ENCODE measurements at regions not wholly inside any gene's neighbourhood (a gene's known extent, or its start where the extent isn't known, plus 50 kb on each side); places are given as distances from the start of the nearest gene placed in this dataset.

DNA sequence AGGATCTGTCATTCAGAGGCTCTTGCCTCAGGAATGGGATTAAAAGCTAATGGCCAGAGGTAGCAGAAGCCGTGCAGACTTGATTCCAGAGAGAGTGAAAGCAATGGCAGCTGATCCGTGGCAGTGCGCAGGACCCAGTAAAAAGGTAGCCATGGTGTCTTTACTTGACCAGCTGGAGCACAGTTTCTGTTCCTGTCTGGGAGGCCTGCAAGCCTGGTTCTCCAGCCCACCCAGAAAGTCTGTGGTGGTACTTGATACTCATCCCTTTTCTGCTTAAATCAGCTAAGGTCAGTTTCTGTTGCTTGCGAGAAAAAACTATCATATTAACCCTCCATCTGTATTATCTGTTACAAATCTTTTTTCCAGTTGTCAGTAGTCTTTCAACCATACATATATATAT, 86.7 kb downstream of the RPS6KA4 start:
- H3K27me3 Mint-ChIP-seq (ENCODE audit: insufficient read depth) = peaks cover 32% of the 10 kb centered on the region
- Histone ChIP-seq H3K36me3 (ENCODE audit: control insufficient read depth, insufficient read depth, low read length) (no peaks in the 10 kb centered on the region), H3K4me3 (ENCODE audit: low read length) (no peak overlapping the region), H3K9ac (ENCODE audit: extremely low read depth, low read length, poor library complexity, severe bottlenecking) (no peak overlapping the region), H3K27me3 (ENCODE audit: control insufficient read depth, insufficient read depth, low read length, poor library complexity, severe bottlenecking) (no peaks in the 10 kb centered on the region), H3K9me3 (ENCODE audit: control insufficient read depth, low read length) (no peaks in the 10 kb centered on the region), H3K27ac (ENCODE audit: low read depth, low read length) (no peak overlapping the region), H3K4me1 (ENCODE audit: control insufficient read depth, insufficient read depth, low read length) (no peaks in the 10 kb centered on the region)
- no peak overlapping the region for H3K27ac Mint-ChIP-seq
- WGBS, 2 experiments (ENCODE audit: insufficient coverage in 1 of 2, insufficient read length in 1 of 2) = 93 to 96% methylated on average over 3 to 4 of the region's 4 CpGs
- TF ChIP-seq, protein P1, sequence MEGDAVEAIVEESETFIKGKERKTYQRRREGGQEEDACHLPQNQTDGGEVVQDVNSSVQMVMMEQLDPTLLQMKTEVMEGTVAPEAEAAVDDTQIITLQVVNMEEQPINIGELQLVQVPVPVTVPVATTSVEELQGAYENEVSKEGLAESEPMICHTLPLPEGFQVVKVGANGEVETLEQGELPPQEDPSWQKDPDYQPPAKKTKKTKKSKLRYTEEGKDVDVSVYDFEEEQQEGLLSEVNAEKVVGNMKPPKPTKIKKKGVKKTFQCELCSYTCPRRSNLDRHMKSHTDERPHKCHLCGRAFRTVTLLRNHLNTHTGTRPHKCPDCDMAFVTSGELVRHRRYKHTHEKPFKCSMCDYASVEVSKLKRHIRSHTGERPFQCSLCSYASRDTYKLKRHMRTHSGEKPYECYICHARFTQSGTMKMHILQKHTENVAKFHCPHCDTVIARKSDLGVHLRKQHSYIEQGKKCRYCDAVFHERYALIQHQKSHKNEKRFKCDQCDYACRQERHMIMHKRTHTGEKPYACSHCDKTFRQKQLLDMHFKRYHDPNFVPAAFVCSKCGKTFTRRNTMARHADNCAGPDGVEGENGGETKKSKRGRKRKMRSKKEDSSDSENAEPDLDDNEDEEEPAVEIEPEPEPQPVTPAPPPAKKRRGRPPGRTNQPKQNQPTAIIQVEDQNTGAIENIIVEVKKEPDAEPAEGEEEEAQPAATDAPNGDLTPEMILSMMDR (conservative IDR thresholded peaks at IDR 0.05) = no peak
- no peaks in the 10 kb centered on the region for H3K9me3 Mint-ChIP-seq
- peaks cover 13% of the 10 kb centered on the region for H3K4me1 Mint-ChIP-seq
- no peak for DNase-seq
- H3K4me3 Mint-ChIP-seq = no peak overlapping the region
- no peaks in the 10 kb centered on the region for H3K36me3 Mint-ChIP-seq (ENCODE audit: low read depth)

DNA sequence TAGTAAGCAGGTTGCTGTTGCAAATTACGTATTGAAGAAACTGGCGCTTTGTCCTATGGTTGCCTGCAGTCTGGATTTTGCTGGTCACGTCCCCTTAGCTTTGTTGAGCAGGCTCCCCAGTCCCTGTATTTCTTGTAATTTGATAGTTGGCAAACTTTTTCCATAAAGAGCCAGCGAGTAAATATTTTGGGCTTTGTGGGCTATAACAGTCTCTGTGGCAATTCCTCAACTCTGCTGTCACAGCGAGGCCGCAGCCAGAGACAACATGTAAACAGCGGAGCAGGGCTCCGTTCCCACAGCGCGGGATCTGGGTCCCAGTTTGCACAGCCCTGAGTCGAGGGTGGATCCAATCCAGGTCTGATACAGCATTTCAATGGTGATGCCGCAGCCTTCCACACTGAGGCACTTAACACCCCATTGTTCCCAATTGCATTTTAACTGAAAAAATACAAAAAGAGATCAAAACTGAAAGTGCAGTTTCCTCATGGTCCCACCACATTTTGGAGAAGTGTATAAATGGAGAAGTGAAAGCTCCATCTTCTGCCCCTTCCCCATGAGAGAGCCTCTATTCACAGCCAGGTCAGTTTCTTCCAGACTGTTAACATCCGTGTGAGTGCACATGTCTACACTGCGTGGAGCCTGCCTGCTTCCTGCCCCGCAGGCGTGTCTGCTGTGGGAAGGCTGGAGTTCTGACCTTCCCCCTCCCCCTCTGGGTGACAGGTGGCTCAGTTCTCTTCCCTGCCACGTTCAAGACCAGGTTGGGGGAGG, 89.1 kb downstream of the RPS6KA4 start:
- 61 to 72% methylated on average over 8 to 17 of the region's 17 CpGs for WGBS, 2 experiments (ENCODE audit: insufficient coverage in 1 of 2, insufficient read length in 1 of 2)
- peaks cover 35% of the 10 kb centered on the region for H3K27me3 Mint-ChIP-seq (ENCODE audit: insufficient read depth)
- H3K27ac ChIP-seq (ENCODE audit: low read depth, low read length) = no peak overlapping the region
- no peaks in the 10 kb centered on the region for H3K4me1 ChIP-seq (ENCODE audit: control insufficient read depth, insufficient read depth, low read length)
- no peaks in the 10 kb centered on the region for H3K9me3 ChIP-seq (ENCODE audit: control insufficient read depth, low read length)
- peak; percentile 55 for DNase-seq
- no peaks in the 10 kb centered on the region for H3K36me3 Mint-ChIP-seq (ENCODE audit: low read depth)
- H3K9me3 Mint-ChIP-seq = no peaks in the 10 kb centered on the region
- H3K9ac ChIP-seq (ENCODE audit: extremely low read depth, low read length, poor library complexity, severe bottlenecking) = no peak overlapping the region
- no peaks in the 10 kb centered on the region for H3K27me3 ChIP-seq (ENCODE audit: control insufficient read depth, insufficient read depth, low read length, poor library complexity, severe bottlenecking)
- no peak overlapping the region for H3K4me3 ChIP-seq (ENCODE audit: low read length)
- peaks cover 13% of the 10 kb centered on the region for H3K4me1 Mint-ChIP-seq
- H3K36me3 ChIP-seq (ENCODE audit: control insufficient read depth, insufficient read depth, low read length) = no peaks in the 10 kb centered on the region
- no peak overlapping the region for H3K27ac Mint-ChIP-seq
- TF ChIP-seq, protein P1 (conservative IDR thresholded peaks at IDR 0.05) = no peak
- peak overlapping the region; percentile 48 for H3K4me3 Mint-ChIP-seq

DNA sequence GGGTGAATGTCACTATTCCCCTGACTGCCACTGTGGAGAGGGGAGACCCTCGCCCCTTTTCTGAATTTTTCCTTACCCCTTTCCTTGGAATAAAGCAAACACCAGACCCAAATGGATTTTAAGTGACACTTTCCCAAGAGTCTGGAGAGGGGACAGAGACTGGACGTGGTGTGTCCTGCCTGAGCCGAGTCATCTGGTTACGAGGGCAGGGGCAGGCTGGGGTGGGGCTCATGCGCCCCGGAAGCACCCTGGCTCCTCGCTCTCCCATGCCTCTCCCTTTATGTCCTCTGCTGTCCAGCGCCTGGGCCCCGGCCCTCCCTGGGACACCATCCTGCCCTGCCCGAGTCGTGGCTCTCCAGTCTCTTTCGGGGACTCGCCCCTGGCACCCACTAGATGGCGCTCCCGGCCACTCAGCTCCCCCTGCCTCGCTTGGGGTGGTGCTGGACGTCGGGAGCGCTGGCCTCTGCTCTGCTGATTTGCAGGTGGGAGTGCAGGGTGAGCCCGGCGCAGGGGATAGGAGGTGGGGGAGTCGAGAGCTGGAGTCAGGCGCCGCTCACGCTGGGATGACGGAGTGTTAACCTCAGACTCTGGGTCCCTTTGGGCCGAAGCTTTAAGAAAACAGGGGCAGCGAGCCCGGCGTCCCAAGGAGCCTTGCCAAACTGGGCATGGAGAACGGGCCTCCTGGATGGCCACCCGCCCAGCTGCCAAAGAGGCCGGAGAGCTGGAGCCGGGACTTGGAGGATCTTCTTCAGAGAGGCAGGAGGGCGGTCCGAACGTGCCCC, 89.8 kb downstream of the RPS6KA4 start:
- Histone ChIP-seq H3K36me3 (ENCODE audit: control insufficient read depth, insufficient read depth, low read length) (no peaks in the 10 kb centered on the region), H3K9me3 (ENCODE audit: control insufficient read depth, low read length) (no peaks in the 10 kb centered on the region), H3K9ac (ENCODE audit: extremely low read depth, low read length, poor library complexity, severe bottlenecking) (no peak overlapping the region), H3K27ac (ENCODE audit: low read depth, low read length) (no peak overlapping the region), H3K4me3 (ENCODE audit: low read length) (peak overlapping the region; percentile 68), H3K4me1 (ENCODE audit: control insufficient read depth, insufficient read depth, low read length) (no peaks in the 10 kb centered on the region), H3K27me3 (ENCODE audit: control insufficient read depth, insufficient read depth, low read length, poor library complexity, severe bottlenecking) (no peaks in the 10 kb centered on the region)
- TF ChIP-seq, protein P1 (conservative IDR thresholded peaks at IDR 0.05) = peak; percentile 90
- Mint-ChIP-seq H3K27ac (no peak overlapping the region), H3K36me3 (ENCODE audit: low read depth) (no peaks in the 10 kb centered on the region), H3K4me3 (peak overlapping the region; percentile 48), H3K4me1 (peaks cover 13% of the 10 kb centered on the region), H3K9me3 (no peaks in the 10 kb centered on the region), H3K27me3 (ENCODE audit: insufficient read depth) (peaks cover 36% of the 10 kb centered on the region)
- WGBS, 2 experiments (ENCODE audit: insufficient coverage in 1 of 2, insufficient read length in 1 of 2) = 5 to 9% methylated on average over 32 to 37 of the region's 37 CpGs
- DNase-seq = peak; percentile 96
